ENCODE measurements at regions not wholly inside any gene's neighbourhood (a gene's known extent, or its start where the extent isn't known, plus 50 kb on each side); places are given as distances from the start of the nearest gene placed in this dataset.
"Not testable (repeated sequence)": the region's sequence is repeated elsewhere in the genome, so short reads cannot be mapped to it uniquely, and the experiment has no call there.

DNA sequence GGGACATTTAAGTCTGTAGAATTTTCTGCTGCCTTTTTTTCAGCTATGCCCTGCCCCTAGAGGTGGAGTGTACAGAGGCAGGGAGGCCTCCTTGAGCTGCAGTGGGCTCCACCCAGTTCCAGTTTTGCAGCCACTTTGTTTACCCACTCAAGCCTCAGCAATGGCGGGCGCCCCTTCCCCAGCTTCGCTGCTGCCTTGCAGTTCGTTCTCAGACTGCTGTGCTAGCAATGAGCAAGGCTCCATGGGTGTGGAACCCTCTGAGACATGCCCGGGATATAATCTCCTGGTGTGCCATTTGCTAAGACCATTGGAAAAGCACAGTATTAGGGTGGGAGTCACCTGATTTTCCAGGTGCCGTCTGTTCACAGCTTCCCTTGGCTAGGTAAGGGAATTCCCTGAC lies 68.0 kb upstream of the SEMA3E start:
- DNase-seq: not testable (repeated sequence)

GRCh38 chr7:83708531-83708930 lies 59.6 kb upstream of the SEMA3E start:
- no peak for DNase-seq

DNA sequence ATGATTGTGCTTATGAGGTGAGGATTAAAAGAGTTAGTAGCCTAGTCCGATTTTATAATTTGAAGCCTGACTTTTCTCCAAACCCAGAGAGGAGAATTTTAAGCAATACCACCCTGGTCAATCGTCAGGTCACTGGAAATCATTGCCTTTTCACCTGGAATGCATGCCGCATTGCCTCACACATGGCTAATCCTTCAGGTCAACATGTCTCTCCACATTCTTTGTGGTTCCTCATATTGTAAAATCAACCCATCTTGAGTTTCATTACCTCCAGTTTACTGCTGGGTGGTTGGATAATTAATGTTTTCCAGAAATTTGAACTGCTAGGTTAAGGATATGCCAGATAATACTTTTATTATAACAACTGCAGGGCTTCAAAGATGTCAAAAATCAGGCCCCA lies 55.6 kb upstream of the SEMA3E start:
- DNase-seq: no peak

DNA sequence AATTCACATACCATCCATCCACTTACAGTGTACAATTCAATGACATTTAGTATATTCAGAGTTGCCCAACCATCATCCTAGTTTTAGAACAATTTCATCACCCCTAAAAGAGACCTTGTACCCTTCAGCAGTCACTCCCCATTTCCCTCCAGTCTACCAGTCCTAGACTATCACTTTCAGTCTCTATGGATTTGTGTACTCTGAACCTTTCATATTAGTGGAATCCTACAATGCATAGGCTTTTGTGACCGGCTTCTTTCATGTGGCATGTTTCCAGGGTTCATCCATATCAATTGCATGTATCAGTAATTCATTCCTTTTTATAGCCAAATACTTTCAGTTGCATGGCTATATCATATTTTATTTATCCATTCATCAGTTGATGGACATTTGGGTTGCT lies 53.5 kb upstream of the SEMA3E start:
- DNase-seq: no peak

- DNase-seq: no peak
These were observed 52.8 kb upstream of the SEMA3E start for GRCh38 chr7:83701736-83702135.
